K562 (cell line): ENCODE measurements at regions not wholly inside any gene's neighbourhood (a gene's known extent, or its start where the extent isn't known, plus 50 kb on each side); places are given as distances from the start of the nearest gene placed in this dataset.

Experiments
- E2F3 ChIP-seq: fragments of 250-450 bp; sonication (Bioruptor Pico); IDR thresholded peaks from 2 replicates; pipeline ENCODE4 v1.4.0; 2020; ENCODE audit warnings: mild to moderate bottlenecking
- EP300 ChIP-seq: IDR thresholded peaks from 2 replicates; pipeline ENCODE4 v1.6.1; 2012; ENCODE audit warnings: low read length, improper control_type of control experiment
- GATAD2A ChIP-seq: fragments of 450-650 bp; IDR thresholded peaks from 2 replicates; pipeline ENCODE4 v1.6.1; 2017
- ZFP30 ChIP-seq: fragments of 250-450 bp; sonication (Bioruptor Pico); IDR thresholded peaks from 2 replicates; pipeline ENCODE4 v1.8.0; 2022; ENCODE audit warnings: moderate library complexity, mild to moderate bottlenecking, inconsistent platforms, borderline replicate concordance
- ZNF217 ChIP-seq: sonication (generic); formaldehyde crosslinking; IDR thresholded peaks from 2 replicates; pipeline ENCODE4 v1.8.0; 2022; ENCODE audit warnings: mild to moderate bottlenecking, missing genetic modification reagents
- ZNF24 ChIP-seq: fragments of 450-650 bp; IDR thresholded peaks from 2 replicates; pipeline ENCODE4 v1.6.1; 2016
- ZNF507 ChIP-seq: conservative IDR thresholded peaks from 2 replicates; pipeline ENCODE4 v1.6.1; 2017; ENCODE audit warnings: missing genetic modification characterization, missing compliant biosample characterization
- ZNF583 ChIP-seq: fragments of 250-450 bp; sonication (Bioruptor Pico); IDR thresholded peaks from 2 replicates; pipeline ENCODE4 v1.4.0; 2020
- ZZZ3 ChIP-seq: fragments of 450-650 bp; IDR thresholded peaks from 2 replicates; pipeline ENCODE4 v1.6.1; 2016; ENCODE audit warnings: antibody characterized with exemption, mild to moderate bottlenecking, moderate library complexity
- TF ChIP-seq, protein P1 (sequence below), 3 experiments: IDR thresholded peaks in 2 of 3; conservative IDR thresholded peaks in 1 of 3; 2 replicates each; pipeline ENCODE4 v1.5.1; 2011 to 2012; ENCODE audit warnings: low read length in 3 of 3, mild to moderate bottlenecking in 3 of 3, control low read depth in 2 of 3, improper control_type of control experiment in 1 of 3, inconsistent platforms in 1 of 3, low read depth in 1 of 3, mixed read lengths in 1 of 3, moderate library complexity in 1 of 3; ENCODE audit not compliant: insufficient read depth in 2 of 3
- TF ChIP-seq, protein P2 (sequence below), 3 experiments: fragments of 200-800 bp in 1 of 3; fragments of 250-450 bp in 1 of 3; fragments of 450-650 bp in 1 of 3; sonication (Bioruptor Pico) in 1 of 3; sonication (Bioruptor generic) in 1 of 3; formaldehyde crosslinking in 1 of 3; IDR thresholded peaks; 2 replicates each; pipeline versions ENCODE4 v1.6.1 to v1.8.0; 2016 to 2022; ENCODE audit warnings: mild to moderate bottlenecking in 2 of 3, missing genetic modification characterization in 2 of 3, missing compliant biosample characterization in 1 of 3, moderate library complexity in 1 of 3
- TF ChIP-seq, protein P3 (sequence below), 2 experiments: fragments of 450-650 bp; formaldehyde crosslinking in 1 of 2; IDR thresholded peaks; 2 replicates each; pipeline versions ENCODE4 v1.4.0 to v1.6.1; 2014 to 2020; ENCODE audit warnings: mild to moderate bottlenecking in 2 of 2, borderline replicate concordance in 1 of 2, low read depth in 1 of 2

DNA sequence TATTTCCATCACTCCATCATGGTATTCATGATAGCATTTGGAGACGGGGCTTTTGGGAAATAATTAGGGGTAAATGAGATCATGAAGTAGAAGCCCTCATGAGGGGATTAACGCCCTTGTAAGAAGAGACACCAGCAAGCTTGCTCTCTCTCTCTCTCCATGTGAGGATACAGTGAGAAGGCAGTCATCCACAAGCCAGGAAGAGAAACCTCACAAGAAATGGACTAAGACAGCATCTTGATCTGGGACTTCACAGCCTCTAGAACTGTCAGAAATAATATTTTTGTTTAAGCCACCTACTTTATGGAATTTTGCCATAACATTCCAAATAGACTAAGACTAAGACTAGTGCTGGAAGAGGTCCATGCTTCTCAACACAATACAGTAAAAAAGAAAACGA is 464.6 kb upstream of the GCFC2 start:
- TF ChIP-seq EP300 (no peak), ZNF583 (CRISPR knock-in tag) (no peak), E2F3 (CRISPR knock-in tag) (no peak), GATAD2A (no peak), ZFP30 (CRISPR knock-in tag) (no peak), ZNF507 (no peak), ZNF24 (no peak), ZNF217 (CRISPR knock-in tag) (no peak), ZZZ3 (no peak)
- TF ChIP-seq, protein P1, sequence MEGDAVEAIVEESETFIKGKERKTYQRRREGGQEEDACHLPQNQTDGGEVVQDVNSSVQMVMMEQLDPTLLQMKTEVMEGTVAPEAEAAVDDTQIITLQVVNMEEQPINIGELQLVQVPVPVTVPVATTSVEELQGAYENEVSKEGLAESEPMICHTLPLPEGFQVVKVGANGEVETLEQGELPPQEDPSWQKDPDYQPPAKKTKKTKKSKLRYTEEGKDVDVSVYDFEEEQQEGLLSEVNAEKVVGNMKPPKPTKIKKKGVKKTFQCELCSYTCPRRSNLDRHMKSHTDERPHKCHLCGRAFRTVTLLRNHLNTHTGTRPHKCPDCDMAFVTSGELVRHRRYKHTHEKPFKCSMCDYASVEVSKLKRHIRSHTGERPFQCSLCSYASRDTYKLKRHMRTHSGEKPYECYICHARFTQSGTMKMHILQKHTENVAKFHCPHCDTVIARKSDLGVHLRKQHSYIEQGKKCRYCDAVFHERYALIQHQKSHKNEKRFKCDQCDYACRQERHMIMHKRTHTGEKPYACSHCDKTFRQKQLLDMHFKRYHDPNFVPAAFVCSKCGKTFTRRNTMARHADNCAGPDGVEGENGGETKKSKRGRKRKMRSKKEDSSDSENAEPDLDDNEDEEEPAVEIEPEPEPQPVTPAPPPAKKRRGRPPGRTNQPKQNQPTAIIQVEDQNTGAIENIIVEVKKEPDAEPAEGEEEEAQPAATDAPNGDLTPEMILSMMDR (IDR thresholded peaks at IDR 0.05 in 2 of 3, conservative IDR thresholded peaks at IDR 0.05 in 1 of 3; ENCODE audit: insufficient read depth in 2 of 3, low read depth in 1 of 3, low read length in 3 of 3), result no peak
- TF ChIP-seq, protein P2, sequence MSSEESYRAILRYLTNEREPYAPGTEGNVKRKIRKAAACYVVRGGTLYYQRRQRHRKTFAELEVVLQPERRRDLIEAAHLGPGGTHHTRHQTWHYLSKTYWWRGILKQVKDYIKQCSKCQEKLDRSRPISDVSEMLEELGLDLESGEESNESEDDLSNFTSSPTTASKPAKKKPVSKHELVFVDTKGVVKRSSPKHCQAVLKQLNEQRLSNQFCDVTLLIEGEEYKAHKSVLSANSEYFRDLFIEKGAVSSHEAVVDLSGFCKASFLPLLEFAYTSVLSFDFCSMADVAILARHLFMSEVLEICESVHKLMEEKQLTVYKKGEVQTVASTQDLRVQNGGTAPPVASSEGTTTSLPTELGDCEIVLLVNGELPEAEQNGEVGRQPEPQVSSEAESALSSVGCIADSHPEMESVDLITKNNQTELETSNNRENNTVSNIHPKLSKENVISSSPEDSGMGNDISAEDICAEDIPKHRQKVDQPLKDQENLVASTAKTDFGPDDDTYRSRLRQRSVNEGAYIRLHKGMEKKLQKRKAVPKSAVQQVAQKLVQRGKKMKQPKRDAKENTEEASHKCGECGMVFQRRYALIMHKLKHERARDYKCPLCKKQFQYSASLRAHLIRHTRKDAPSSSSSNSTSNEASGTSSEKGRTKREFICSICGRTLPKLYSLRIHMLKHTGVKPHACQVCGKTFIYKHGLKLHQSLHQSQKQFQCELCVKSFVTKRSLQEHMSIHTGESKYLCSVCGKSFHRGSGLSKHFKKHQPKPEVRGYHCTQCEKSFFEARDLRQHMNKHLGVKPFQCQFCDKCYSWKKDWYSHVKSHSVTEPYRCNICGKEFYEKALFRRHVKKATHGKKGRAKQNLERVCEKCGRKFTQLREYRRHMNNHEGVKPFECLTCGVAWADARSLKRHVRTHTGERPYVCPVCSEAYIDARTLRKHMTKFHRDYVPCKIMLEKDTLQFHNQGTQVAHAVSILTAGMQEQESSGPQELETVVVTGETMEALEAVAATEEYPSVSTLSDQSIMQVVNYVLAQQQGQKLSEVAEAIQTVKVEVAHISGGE (CRISPR knock-in tag; IDR thresholded peaks at IDR 0.05), result no peak
- TF ChIP-seq, protein P3, sequence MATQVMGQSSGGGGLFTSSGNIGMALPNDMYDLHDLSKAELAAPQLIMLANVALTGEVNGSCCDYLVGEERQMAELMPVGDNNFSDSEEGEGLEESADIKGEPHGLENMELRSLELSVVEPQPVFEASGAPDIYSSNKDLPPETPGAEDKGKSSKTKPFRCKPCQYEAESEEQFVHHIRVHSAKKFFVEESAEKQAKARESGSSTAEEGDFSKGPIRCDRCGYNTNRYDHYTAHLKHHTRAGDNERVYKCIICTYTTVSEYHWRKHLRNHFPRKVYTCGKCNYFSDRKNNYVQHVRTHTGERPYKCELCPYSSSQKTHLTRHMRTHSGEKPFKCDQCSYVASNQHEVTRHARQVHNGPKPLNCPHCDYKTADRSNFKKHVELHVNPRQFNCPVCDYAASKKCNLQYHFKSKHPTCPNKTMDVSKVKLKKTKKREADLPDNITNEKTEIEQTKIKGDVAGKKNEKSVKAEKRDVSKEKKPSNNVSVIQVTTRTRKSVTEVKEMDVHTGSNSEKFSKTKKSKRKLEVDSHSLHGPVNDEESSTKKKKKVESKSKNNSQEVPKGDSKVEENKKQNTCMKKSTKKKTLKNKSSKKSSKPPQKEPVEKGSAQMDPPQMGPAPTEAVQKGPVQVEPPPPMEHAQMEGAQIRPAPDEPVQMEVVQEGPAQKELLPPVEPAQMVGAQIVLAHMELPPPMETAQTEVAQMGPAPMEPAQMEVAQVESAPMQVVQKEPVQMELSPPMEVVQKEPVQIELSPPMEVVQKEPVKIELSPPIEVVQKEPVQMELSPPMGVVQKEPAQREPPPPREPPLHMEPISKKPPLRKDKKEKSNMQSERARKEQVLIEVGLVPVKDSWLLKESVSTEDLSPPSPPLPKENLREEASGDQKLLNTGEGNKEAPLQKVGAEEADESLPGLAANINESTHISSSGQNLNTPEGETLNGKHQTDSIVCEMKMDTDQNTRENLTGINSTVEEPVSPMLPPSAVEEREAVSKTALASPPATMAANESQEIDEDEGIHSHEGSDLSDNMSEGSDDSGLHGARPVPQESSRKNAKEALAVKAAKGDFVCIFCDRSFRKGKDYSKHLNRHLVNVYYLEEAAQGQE (IDR thresholded peaks at IDR 0.05; ENCODE audit: borderline replicate concordance), result no peak
- TF ChIP-seq, protein P3 (CRISPR knock-in tag; IDR thresholded peaks at IDR 0.05; ENCODE audit: low read depth), result no peak
